Parathyroid adenoma (tissue), 2 donors: ENCODE measurements at regions not wholly inside any gene's neighbourhood (a gene's known extent, or its start where the extent isn't known, plus 50 kb on each side); places are given as distances from the start of the nearest gene placed in this dataset.

Source experiments
- H2AFZ ChIP-seq: fragments of 300-600 bp; sonication (generic); one replicate; pipeline ENCODE4 v1.7.0; 2017; ENCODE audit warnings: antibody characterized with exemption, mild to moderate bottlenecking
- H3K27ac ChIP-seq: fragments of 300-600 bp; sonication (generic); one replicate; pipeline ENCODE4 v1.7.0; 2017
- H3K27me3 ChIP-seq: fragments of 300-600 bp; sonication (generic); one replicate; pipeline ENCODE4 v1.7.0; 2017; ENCODE audit warnings: low read length; ENCODE audit not compliant: control insufficient read depth, insufficient read depth
- H3K36me3 ChIP-seq: fragments of 300-600 bp; sonication (generic); one replicate; pipeline ENCODE4 v1.7.0; 2017; ENCODE audit warnings: low read length; ENCODE audit not compliant: control insufficient read depth, insufficient read depth
- H3K4me1 ChIP-seq: fragments of 300-600 bp; sonication (generic); one replicate; pipeline ENCODE4 v1.7.0; 2017; ENCODE audit warnings: control low read depth
- H3K4me2 ChIP-seq: fragments of 300-600 bp; sonication (generic); one replicate; pipeline ENCODE4 v1.7.0; 2017; ENCODE audit warnings: low read length
- H3K4me3 ChIP-seq: fragments of 300-600 bp; sonication (generic); one replicate; pipeline ENCODE4 v1.7.0; 2017; ENCODE audit warnings: low read depth, low read length
- H3K79me2 ChIP-seq: fragments of 300-600 bp; sonication (generic); one replicate; pipeline ENCODE4 v1.7.0; 2017; ENCODE audit warnings: control low read depth
- H3K9ac ChIP-seq: fragments of 300-600 bp; sonication (generic); one replicate; pipeline ENCODE4 v1.7.0; 2017; ENCODE audit warnings: mild to moderate bottlenecking
- H3K9me3 ChIP-seq: fragments of 300-600 bp; sonication (generic); one replicate; pipeline ENCODE4 v1.7.0; 2017; ENCODE audit warnings: low read length; ENCODE audit not compliant: control insufficient read depth
- CTCF ChIP-seq: fragments of 300-600 bp; sonication (generic); IDR thresholded peaks from one replicate; pipeline ENCODE4 v1.7.0; 2017; ENCODE audit warnings: antibody characterized with exemption, mild to moderate bottlenecking
- donor health status: primary hyperparathyroidism.

- Histone ChIP-seq H3K79me2 (no peaks in the 10 kb centered on the region), H2AFZ (no peak overlapping the region), H3K9me3 (no peaks in the 10 kb centered on the region), H3K36me3 (no peaks in the 10 kb centered on the region), H3K27ac (no peak overlapping the region), H3K4me2 (no peak overlapping the region), H3K27me3 (no peaks in the 10 kb centered on the region), H3K9ac (no peak overlapping the region), H3K4me3 (no peak overlapping the region), H3K4me1 (no peaks in the 10 kb centered on the region)
- no peak for TF ChIP-seq CTCF
Observed at GRCh38 chr14:65972346-65972870, 513.8 kb upstream of the CCDC196 start.

- Histone ChIP-seq H3K4me2 (no peak overlapping the region), H2AFZ (no peak overlapping the region), H3K36me3 (no peaks in the 10 kb centered on the region), H3K27ac (no peak overlapping the region), H3K27me3 (no peaks in the 10 kb centered on the region), H3K79me2 (no peaks in the 10 kb centered on the region), H3K9me3 (no peaks in the 10 kb centered on the region), H3K9ac (no peak overlapping the region), H3K4me3 (no peak overlapping the region), H3K4me1 (no peaks in the 10 kb centered on the region)
- no peak for TF ChIP-seq CTCF
Observed at GRCh38 chr14:65972891-65973290, 513.3 kb upstream of the CCDC196 start.

GRCh38 chr14:65975865-65976264 lies 510.3 kb upstream of the CCDC196 start:
- H3K36me3 ChIP-seq = no peaks in the 10 kb centered on the region
- no peaks in the 10 kb centered on the region for H3K4me1 ChIP-seq
- no peaks in the 10 kb centered on the region for H3K9me3 ChIP-seq
- no peak overlapping the region for H3K4me3 ChIP-seq
- H3K9ac ChIP-seq = no peak overlapping the region
- no peaks in the 10 kb centered on the region for H3K79me2 ChIP-seq
- no peak overlapping the region for H3K4me2 ChIP-seq
- H3K27ac ChIP-seq = no peak overlapping the region
- no peak overlapping the region for H2AFZ ChIP-seq
- TF ChIP-seq CTCF = no peak
- no peaks in the 10 kb centered on the region for H3K27me3 ChIP-seq

- no peaks in the 10 kb centered on the region for H3K27me3 ChIP-seq
- no peaks in the 10 kb centered on the region for H3K36me3 ChIP-seq
- H3K4me2 ChIP-seq = no peak overlapping the region
- no peaks in the 10 kb centered on the region for H3K4me1 ChIP-seq
- no peak for TF ChIP-seq CTCF
- no peaks in the 10 kb centered on the region for H3K79me2 ChIP-seq
- H3K4me3 ChIP-seq = no peak overlapping the region
- no peak overlapping the region for H2AFZ ChIP-seq
- H3K9me3 ChIP-seq = no peaks in the 10 kb centered on the region
- H3K27ac ChIP-seq = no peak overlapping the region
- H3K9ac ChIP-seq = no peak overlapping the region
Observed at GRCh38 chr14:65976761-65977404, 509.3 kb upstream of the CCDC196 start.
